Stimulated activated naive CD4-positive, alpha-beta T cell (primary cell): ENCODE measurements at regions not wholly inside any gene's neighbourhood (a gene's known extent, or its start where the extent isn't known, plus 50 kb on each side); places are given as distances from the start of the nearest gene placed in this dataset.
"Not testable (repeated sequence)": the region's sequence is repeated elsewhere in the genome, so short reads cannot be mapped to it uniquely, and the experiment has no call there.

Experiments used
- DNase-seq, 6 experiments: peaks; one replicate each; lab custom pipeline; 2025; lab: John Stamatoyannopoulos, UW

DNA sequence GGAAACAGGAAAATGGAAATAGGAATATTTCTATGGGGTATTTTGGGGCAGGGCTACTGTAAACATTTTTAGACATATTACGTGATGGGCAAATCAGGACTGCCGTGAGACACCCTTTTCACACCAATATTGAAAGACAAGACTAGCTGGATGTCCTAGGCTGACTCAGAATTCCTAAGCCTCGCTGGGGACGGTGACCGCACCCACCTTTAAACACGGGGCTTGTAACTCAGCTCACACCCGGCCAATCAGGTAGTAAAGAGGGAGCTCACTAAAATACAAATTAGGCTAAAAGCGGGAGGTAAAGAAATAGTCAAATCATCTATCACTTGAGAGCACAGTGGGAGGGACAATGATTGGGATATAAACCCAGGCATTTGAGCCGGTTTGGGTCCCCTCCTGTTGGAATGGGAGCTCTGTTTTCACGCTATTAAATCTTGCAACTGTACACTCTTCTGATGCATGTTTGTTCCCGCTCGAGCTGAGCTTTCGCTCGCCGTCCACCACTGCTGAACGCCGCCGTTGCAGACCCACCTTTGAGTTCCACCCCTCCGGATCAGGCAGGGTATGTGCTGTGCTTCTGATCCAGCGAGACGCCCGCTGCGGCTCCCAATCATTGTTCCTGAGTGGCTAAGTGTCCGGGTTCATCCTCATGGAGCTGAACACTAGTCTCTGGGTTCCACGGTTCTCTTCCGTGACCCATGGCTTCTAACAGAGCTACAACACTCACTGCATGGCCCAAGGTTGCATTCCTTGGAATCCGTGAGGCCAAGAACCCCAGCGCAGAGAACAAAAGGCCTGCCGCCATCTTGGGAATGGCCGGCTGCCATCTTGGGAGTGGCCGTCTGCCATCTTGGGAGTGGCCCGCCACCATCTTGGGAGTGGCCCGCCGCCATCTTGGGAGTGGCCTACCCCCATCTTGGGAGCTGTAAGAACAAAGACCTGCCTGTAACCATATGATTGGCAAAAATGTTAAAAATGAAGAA lies 152.6 kb downstream of the CRLF2 start:
- no peak for DNase-seq

GRCh38 chrX:1053600-1053999 lies 158.8 kb downstream of the CRLF2 start:
- not testable (repeated sequence) for DNase-seq

GRCh38 chrX:1053072-1053471 lies 159.4 kb downstream of the CRLF2 start:
- no peak for DNase-seq

GRCh38 chrX:1052021-1052420 lies 160.4 kb downstream of the CRLF2 start:
- no peak for DNase-seq

DNA sequence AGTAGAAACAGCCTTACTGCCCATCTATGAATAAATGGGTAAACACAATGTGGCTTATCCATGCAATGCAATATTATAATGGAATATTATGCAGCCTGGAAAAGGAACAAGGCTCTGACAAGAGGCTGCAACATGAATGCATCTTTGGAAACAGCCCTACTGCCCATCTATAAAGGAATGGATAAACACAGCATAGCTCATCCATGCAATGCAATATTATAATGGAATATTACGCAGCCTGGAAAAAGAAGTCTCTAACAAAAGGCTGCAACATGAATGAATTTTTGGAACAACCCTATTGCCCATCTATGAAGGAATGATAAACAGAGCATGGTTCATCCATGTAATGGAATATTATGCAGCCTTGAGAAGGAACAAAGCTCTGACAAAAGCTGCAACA lies 161.0 kb downstream of the CRLF2 start:
- no peak for DNase-seq

DNA sequence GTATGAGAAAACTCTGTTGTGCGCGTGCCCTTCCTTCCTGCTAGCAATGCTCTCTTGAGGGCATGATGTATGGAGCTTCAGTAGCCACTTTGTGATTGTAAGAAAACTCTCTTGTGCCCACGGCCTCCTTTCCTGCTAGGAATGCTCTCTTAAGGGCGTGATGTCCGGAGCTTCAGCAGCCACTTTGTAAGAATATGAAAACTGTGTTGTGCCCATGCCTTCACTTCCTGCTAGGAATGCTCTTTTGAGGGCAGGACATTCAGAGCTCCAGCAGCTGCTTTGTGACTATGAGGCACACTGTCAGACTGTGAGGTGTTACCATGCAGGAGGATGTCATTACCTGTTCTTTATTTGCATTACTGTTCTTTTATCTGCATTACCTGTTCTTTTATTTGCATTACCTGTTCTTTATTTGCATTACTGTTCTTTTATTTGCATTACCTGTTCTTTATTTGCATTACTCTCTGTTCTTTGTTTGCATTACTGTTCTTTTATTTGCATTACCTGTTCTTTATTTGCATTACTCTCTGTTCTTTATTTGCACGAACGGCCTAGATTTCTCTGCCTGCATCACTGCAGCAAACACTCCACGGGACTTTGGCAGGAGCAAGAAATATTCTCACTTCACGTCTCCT lies 166.7 kb downstream of the CRLF2 start:
- no peak for DNase-seq

- no peak for DNase-seq
These were observed 171.4 kb downstream of the CRLF2 start for GRCh38 chrX:1041091-1041490.

- DNase-seq: not testable (repeated sequence)
These were observed 176.5 kb downstream of the CRLF2 start for GRCh38 chrX:1035931-1036330.

- no peak for DNase-seq
These were observed 177.2 kb downstream of the CRLF2 start for GRCh38 chrX:1035206-1035605.

DNA sequence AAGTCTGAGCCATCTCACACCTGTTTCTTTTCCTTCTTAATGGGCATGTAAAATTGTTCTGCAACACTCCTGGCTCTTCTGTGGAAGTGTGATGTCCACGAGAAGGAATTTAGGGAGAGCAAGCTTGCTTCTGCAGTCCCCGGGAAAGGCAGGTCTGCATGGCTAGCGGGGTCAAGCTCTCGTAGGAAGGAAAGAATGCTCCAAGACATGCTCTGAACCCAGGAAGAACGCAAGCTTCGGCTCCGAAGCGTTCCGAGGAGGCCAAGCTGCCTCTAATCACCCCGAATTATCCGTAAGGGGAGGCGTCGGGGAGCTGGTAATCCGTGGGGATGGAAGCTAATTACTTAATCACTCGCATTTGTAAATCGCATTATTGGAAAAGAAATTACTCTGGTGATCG lies 177.7 kb downstream of the CRLF2 start:
- no peak for DNase-seq

GRCh38 chrX:1031521-1032430 lies 180.7 kb downstream of the CRLF2 start:
- no peak for DNase-seq

GRCh38 chrX:1029494-1029893 lies 183.0 kb downstream of the CRLF2 start:
- DNase-seq: no peak

GRCh38 chrX:1027680-1028079 lies 184.8 kb downstream of the CRLF2 start:
- DNase-seq: no peak

DNA sequence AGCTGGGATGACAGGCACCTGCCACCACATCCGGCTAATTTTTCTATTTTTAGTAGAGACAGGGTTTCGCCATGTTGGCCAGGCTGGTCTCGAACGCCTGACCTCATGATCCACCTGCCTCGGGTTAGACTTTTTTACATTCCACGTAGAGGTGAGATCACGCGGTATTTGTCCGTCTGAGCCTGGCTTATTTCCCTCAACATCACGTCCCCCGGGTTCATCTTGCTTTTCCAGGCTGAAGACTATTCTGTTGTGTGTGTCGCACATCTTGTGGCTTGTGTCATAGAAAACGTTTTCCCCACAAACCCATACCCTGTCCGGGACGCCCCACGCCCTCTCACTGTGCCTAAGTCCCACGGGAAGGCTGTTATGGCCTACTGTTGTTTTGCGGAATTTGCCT lies 185.3 kb downstream of the CRLF2 start:
- DNase-seq: no peak

DNA sequence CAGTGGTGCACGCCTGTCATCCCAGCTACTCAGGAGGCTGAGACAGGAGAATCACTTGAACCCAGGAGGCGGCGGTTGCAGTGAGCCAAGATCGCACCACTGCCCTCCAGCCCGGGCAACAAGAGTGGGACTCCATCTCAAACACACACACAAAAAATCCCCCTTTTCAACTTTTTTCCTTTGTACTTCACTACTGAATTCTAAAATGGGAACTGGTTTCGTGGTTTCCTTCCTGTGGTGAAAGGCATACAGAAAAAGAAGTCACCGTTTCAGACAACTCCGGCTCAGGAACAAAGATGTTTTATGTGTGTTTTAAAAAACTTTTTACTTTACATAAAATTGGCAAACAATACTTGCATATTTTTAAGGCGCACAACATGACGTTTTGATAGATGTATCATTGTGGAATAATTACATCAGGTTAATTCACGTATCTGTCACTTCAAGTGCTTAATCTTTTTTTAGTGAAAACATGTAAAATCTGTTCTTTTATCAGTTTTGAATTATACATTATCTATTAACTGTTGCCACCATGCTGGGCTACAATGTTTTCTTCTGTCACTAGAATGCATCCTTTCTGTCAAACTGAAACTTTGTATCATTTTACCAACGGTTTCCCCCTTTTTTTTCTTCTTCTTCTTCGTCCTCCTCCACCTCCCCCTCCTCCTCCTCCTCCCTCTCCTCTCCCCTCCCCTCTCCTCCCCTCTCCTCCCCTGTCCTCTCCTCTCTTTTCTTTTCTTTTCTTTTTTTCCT lies 186.0 kb downstream of the CRLF2 start:
- peak in 3 of 6 experiments; percentile 39 to 44 (median 41) for DNase-seq

GRCh38 chrX:1025413-1025812 lies 187.0 kb downstream of the CRLF2 start:
- DNase-seq: no peak

GRCh38 chrX:1023676-1024075 lies 188.8 kb downstream of the CRLF2 start:
- no peak for DNase-seq

- DNase-seq: not testable (repeated sequence)
These were observed 191.0 kb downstream of the CRLF2 start for GRCh38 chrX:1021314-1021993.

- no peak for DNase-seq
These were observed 191.7 kb downstream of the CRLF2 start for GRCh38 chrX:1020634-1021166.

GRCh38 chrX:1016926-1017325 lies 195.5 kb downstream of the CRLF2 start:
- DNase-seq: not testable (repeated sequence)

DNA sequence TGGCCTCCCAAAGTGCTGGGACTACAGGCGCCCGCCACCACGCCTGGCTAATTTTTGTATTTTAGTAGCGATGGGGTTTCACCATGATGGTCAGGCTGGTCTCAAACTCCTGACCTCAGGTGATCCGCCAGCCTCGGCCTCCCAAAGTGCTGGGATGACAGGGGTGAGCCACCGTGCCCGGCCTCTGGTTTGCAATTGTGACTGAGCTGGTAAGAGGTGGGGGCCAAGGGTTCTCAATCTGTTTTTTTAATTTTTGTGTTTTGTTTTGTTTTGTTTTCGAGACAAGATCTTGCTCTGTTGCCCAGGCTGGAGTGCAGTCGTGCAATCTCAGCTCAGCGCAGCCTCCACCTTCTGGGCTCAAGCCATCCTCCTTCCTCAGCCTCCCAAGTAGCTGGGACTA lies 196.2 kb downstream of the CRLF2 start:
- DNase-seq: not testable (repeated sequence)
